A549 (cell line): ENCODE measurements at regions not wholly inside any gene's neighbourhood (a gene's known extent, or its start where the extent isn't known, plus 50 kb on each side); places are given as distances from the start of the nearest gene placed in this dataset.

Source experiments
- ATAC-seq, 2 experiments: fragments of 200-7000 bp in 1 of 2; fragments of >200 bp in 1 of 2; cut with Nextera tagmentation in 1 of 2; cut with Tn5 transposase in 1 of 2; 3 replicates each; pipeline versions ENCODE4 v1.8.0 to v1.9.1; 2018 to 2020; ENCODE audit warnings: mild to moderate bottlenecking in 1 of 2, moderate library complexity in 1 of 2
- CTCF ChIA-PET: fragments of 300-600 bp; sonication (Branson Sonifier 250); formaldehyde crosslinking; extraction: SDS; loops from one replicate; lab custom pipeline; 2021; ENCODE audit warnings: antibody characterized with exemption, inconsistent platforms; lab: Yijun Ruan, JAX
- POLR2A ChIA-PET: fragments of 350-600 bp; formaldehyde crosslinking; extraction: SDS; loops from one replicate; lab custom pipeline; 2021; ENCODE audit warnings: antibody characterized with exemption, inconsistent platforms; lab: Yijun Ruan, JAX
- DNase-seq, 2 experiments: peaks; one replicate each; pipeline versions ENCODE4 v3.0.0 to v3.0.0-alpha.2; 2011 to 2016; ENCODE audit warnings: low read depth in 1 of 2, low spot score in 1 of 2
- FAIRE-seq: peaks from 2 replicates; lab custom pipeline; 2011; peaks lifted over from hg19 to GRCh38; lab: Jason Lieb, UNC
- H3K27ac ChIP-seq, 2 experiments: fragments of >200 bp; sonication (Bioruptor Twin); formaldehyde crosslinking; 3 replicates each; pipeline ENCODE4 v1.5.1; 2016 to 2017
- H3K4me1 ChIP-seq: fragments of >200 bp; sonication (Bioruptor Twin); formaldehyde crosslinking; 3 replicates; pipeline ENCODE4 v1.6.1; 2016
- H3K4me2 ChIP-seq: fragments of >200 bp; sonication (Bioruptor Twin); formaldehyde crosslinking; 3 replicates; pipeline ENCODE4 v1.6.1; 2016
- H3K4me3 ChIP-seq: fragments of >200 bp; sonication (Bioruptor Twin); formaldehyde crosslinking; 3 replicates; pipeline ENCODE4 v1.5.1; 2016
- H3K9me3 ChIP-seq: fragments of >200 bp; sonication (Bioruptor Twin); formaldehyde crosslinking; 3 replicates; pipeline ENCODE4 v1.6.1; 2016
- BHLHE40 ChIP-seq: IDR thresholded peaks from 2 replicates; pipeline ENCODE4 v1.6.1; 2012; ENCODE audit warnings: low read depth, low read length, inconsistent platforms
- CBX8 ChIP-seq: fragments of 200-600 bp; sonication (generic); IDR thresholded peaks from 2 replicates; pipeline ENCODE4 v1.6.1; 2016
- CHD2 ChIP-seq: fragments of 150-350 bp; IDR thresholded peaks from 2 replicates; pipeline ENCODE4 v1.6.1; 2014; ENCODE audit warnings: low read length; ENCODE audit not compliant: partially characterized antibody
- CHD4 ChIP-seq: fragments of 200-600 bp; sonication (generic); IDR thresholded peaks from 2 replicates; pipeline ENCODE4 v1.6.1; 2016; ENCODE audit warnings: antibody characterized with exemption, mild to moderate bottlenecking, borderline replicate concordance
- CTCF ChIP-seq: fragments of >200 bp; sonication (Bioruptor Twin); formaldehyde crosslinking; IDR thresholded peaks from 3 replicates; pipeline ENCODE4 v1.5.1; 2016
- E2F6 ChIP-seq: IDR thresholded peaks from 2 replicates; pipeline ENCODE4 v1.6.1; 2012; ENCODE audit warnings: low read depth, borderline replicate concordance
- EHMT2 ChIP-seq: fragments of 200-600 bp; sonication (generic); IDR thresholded peaks from 2 replicates; pipeline ENCODE4 v1.6.1; 2016; ENCODE audit warnings: antibody characterized with exemption, low read depth, mild to moderate bottlenecking, moderate library complexity
- ELK1 ChIP-seq: fragments of 150-350 bp; IDR thresholded peaks from 2 replicates; pipeline ENCODE4 v1.6.1; 2014; ENCODE audit warnings: low read depth, mild to moderate bottlenecking, low read length
- EP300 ChIP-seq, 2 experiments: fragments of >200 bp; sonication (Bioruptor Twin); formaldehyde crosslinking; IDR thresholded peaks; 2 replicates in 1 of 2; 3 replicates in 1 of 2; pipeline ENCODE4 v1.6.1; 2016 to 2017
- FOSB ChIP-seq: fragments of 250-450 bp; sonication (Bioruptor Pico); IDR thresholded peaks from 2 replicates; pipeline ENCODE4 v1.5.0; 2020; ENCODE audit warnings: mild to moderate bottlenecking, moderate library complexity
- HEYL ChIP-seq: fragments of 250-450 bp; sonication (Bioruptor Pico); IDR thresholded peaks from 2 replicates; pipeline ENCODE4 v1.8.0; 2021; ENCODE audit warnings: mild to moderate bottlenecking, moderate library complexity
- HOXA7 ChIP-seq: fragments of 250-450 bp; sonication (Bioruptor Pico); IDR thresholded peaks from 2 replicates; pipeline ENCODE4 v1.5.0; 2020; ENCODE audit warnings: mild to moderate bottlenecking, moderate library complexity
- JUN ChIP-seq, 2 experiments: fragments of >200 bp; sonication (Bioruptor Twin); formaldehyde crosslinking; IDR thresholded peaks; 2 replicates in 1 of 2; 3 replicates in 1 of 2; pipeline ENCODE4 v1.6.1; 2016 to 2017
- JUNB ChIP-seq: fragments of >200 bp; sonication (Bioruptor Twin); formaldehyde crosslinking; IDR thresholded peaks from 2 replicates; pipeline ENCODE4 v1.6.1; 2016
- KDM1A ChIP-seq: fragments of 200-600 bp; sonication (generic); IDR thresholded peaks from 2 replicates; pipeline ENCODE4 v1.6.1; 2016; ENCODE audit warnings: low read depth, mild to moderate bottlenecking
- MYC ChIP-seq: IDR thresholded peaks from 2 replicates; pipeline ENCODE4 v1.6.1; 2012; ENCODE audit warnings: mild to moderate bottlenecking, inconsistent platforms, low read length, improper control_type of control experiment, borderline replicate concordance
- NFE2L2 ChIP-seq: fragments of 150-350 bp; conservative IDR thresholded peaks from 2 replicates; pipeline ENCODE4 v1.6.1; 2014; ENCODE audit warnings: low read length
- NPAS2 ChIP-seq: fragments of 250-450 bp; sonication (Bioruptor Pico); IDR thresholded peaks from 2 replicates; pipeline ENCODE4 v1.8.0; 2022; ENCODE audit warnings: mild to moderate bottlenecking, moderate library complexity, borderline replicate concordance
- PBX3 ChIP-seq: IDR thresholded peaks from 2 replicates; pipeline ENCODE4 v1.6.1; 2012
- POLR2A ChIP-seq: IDR thresholded peaks from 2 replicates; pipeline ENCODE4 v1.6.1; 2012; ENCODE audit warnings: mild to moderate bottlenecking, low read length
- RCOR1 ChIP-seq: fragments of 150-350 bp; IDR thresholded peaks from 2 replicates; pipeline ENCODE4 v1.6.1; 2014; ENCODE audit warnings: antibody characterized with exemption, low read length, low read depth
- REST ChIP-seq: fragments of 200-600 bp; sonication (generic); IDR thresholded peaks from 2 replicates; pipeline ENCODE4 v1.6.1; 2016; ENCODE audit warnings: antibody characterized with exemption, mild to moderate bottlenecking, moderate library complexity
- SREBF2 ChIP-seq: fragments of 450-650 bp; IDR thresholded peaks from 2 replicates; pipeline ENCODE4 v1.6.1; 2014; ENCODE audit warnings: mild to moderate bottlenecking, moderate library complexity
- ZC3H11A ChIP-seq: fragments of 450-650 bp; IDR thresholded peaks from 2 replicates; pipeline ENCODE4 v1.6.1; 2014; ENCODE audit warnings: antibody characterized with exemption, mild to moderate bottlenecking
- ZFP36 ChIP-seq: fragments of 450-650 bp; IDR thresholded peaks from 2 replicates; pipeline ENCODE4 v1.6.1; 2014; ENCODE audit warnings: borderline replicate concordance; ENCODE audit not compliant: partially characterized antibody
- ZSCAN20 ChIP-seq: fragments of 250-450 bp; sonication (Bioruptor Pico); IDR thresholded peaks from 2 replicates; pipeline ENCODE4 v1.8.0; 2022; ENCODE audit warnings: mild to moderate bottlenecking, moderate library complexity
- WGBS: methylation state at CpG from one replicate; pipeline ENCODE4 v1.1.6; 2017; ENCODE audit errors: missing lambda C conversion rate; 5-methylcytosine and 5-hydroxymethylcytosine counted together

GRCh38 chr14:54343272-54344121 lies 53.3 kb upstream of the CDKN3 start:
- no peaks in the 10 kb centered on the region for H3K9me3 ChIP-seq
- H3K4me3 ChIP-seq, result no peak overlapping the region
- no peak for FAIRE-seq
- no peak for DNase-seq
- no peak overlapping the region for H3K4me2 ChIP-seq
- ATAC-seq, result no peak
- POLR2A ChIA-PET, result interaction anchor here (1.0 kb wide), 1 partner anchor 91 kb away, joined by 4 read pairs; no protein-coding TSS in a partner anchor
- no peaks in the 10 kb centered on the region for H3K4me1 ChIP-seq
- CTCF ChIA-PET, result interaction anchor here (0.6 to 1.7 kb wide), 5 partner anchors 11 to 911 kb away, joined by 3 to 7 read pairs (median 3); no protein-coding TSS in a partner anchor
- 79% methylated on average over 18 of the region's 18 CpGs for WGBS
- TF ChIP-seq ZSCAN20 (CRISPR knock-in tag), result no peak
- no peak for TF ChIP-seq BHLHE40
- no peak for TF ChIP-seq NFE2L2
- no peak for TF ChIP-seq EHMT2
- no peak for TF ChIP-seq PBX3
- TF ChIP-seq JUN (IDR thresholded peaks at IDR 0.05), result no peak
- TF ChIP-seq SREBF2, result no peak
- no peak for TF ChIP-seq FOSB (CRISPR knock-in tag)
- no peak for TF ChIP-seq POLR2A
- TF ChIP-seq REST, result no peak
- TF ChIP-seq, all 56 proteins: peak for 0
- no peak overlapping the region for H3K27ac ChIP-seq

GRCh38 chr14:54344445-54344844 lies 52.4 kb upstream of the CDKN3 start:
- no peaks in the 10 kb centered on the region for H3K4me1 ChIP-seq
- H3K4me3 ChIP-seq, result no peak overlapping the region
- CTCF ChIA-PET, result interaction anchor here (1.4 kb wide), 1 partner anchor 15 kb away, joined by 4 read pairs; no protein-coding TSS in a partner anchor
- POLR2A ChIA-PET, result no interaction called here
- no peak overlapping the region for H3K27ac ChIP-seq
- no peaks in the 10 kb centered on the region for H3K9me3 ChIP-seq
- 46% methylated on average over 6 of the region's 6 CpGs for WGBS
- FAIRE-seq (no peak), DNase-seq (no peak), ATAC-seq (no peak)
- H3K4me2 ChIP-seq, result no peak overlapping the region
- TF ChIP-seq HEYL (no peak), ZFP36 (no peak), EP300 (IDR thresholded peaks at IDR 0.05) (no peak), ELK1 (no peak), CHD2 (no peak), CHD4 (no peak), KDM1A (no peak), ZC3H11A (no peak), CBX8 (no peak), FOSB (CRISPR knock-in tag) (no peak), MYC (no peak), CTCF (no peak), JUNB (no peak), RCOR1 (no peak), PBX3 (no peak), HOXA7 (CRISPR knock-in tag) (no peak), NPAS2 (no peak), E2F6 (no peak)
